ENCODE measurements at regions not wholly inside any gene's neighbourhood (a gene's known extent, or its start where the extent isn't known, plus 50 kb on each side); places are given as distances from the start of the nearest gene placed in this dataset.

- TF ChIP-seq CTCF (IDR thresholded peaks at IDR 0.05; ENCODE audit: borderline replicate concordance, extremely low read depth, low read length, poor library complexity, severe bottlenecking), result no peak
- TF ChIP-seq EZH2 (IDR thresholded peaks at IDR 0.05; ENCODE audit: borderline replicate concordance, low read depth, low read length, severe bottlenecking), result no peak
Observed at GRCh38 chr5:84524491-84524890, 139.8 kb upstream of the EDIL3 start.

Measured in DND-41 (cell line).